ENCODE measurements at regions not wholly inside any gene's neighbourhood (a gene's known extent, or its start where the extent isn't known, plus 50 kb on each side); places are given as distances from the start of the nearest gene placed in this dataset.

DNA sequence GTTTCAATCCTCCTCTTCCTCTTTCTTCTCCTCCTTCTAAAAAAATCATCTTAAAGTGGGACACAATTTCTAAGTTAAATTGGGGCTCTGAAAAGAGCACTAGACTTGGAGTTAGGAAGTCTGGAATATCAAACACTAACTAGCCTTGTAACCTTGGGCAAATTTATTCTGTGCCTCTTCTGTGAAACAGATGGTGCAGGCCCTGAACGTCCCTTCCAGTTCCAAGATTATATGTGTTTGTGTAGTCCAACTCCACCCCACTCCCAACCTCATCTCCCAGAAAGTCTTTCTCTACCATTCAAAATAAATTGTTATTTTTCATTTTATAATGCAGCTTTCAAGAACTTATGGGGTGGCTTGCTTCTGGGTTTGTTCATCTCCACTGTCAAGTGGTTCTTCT, 630.0 kb downstream of the LMO4 start:
- TF ChIP-seq, protein P1, sequence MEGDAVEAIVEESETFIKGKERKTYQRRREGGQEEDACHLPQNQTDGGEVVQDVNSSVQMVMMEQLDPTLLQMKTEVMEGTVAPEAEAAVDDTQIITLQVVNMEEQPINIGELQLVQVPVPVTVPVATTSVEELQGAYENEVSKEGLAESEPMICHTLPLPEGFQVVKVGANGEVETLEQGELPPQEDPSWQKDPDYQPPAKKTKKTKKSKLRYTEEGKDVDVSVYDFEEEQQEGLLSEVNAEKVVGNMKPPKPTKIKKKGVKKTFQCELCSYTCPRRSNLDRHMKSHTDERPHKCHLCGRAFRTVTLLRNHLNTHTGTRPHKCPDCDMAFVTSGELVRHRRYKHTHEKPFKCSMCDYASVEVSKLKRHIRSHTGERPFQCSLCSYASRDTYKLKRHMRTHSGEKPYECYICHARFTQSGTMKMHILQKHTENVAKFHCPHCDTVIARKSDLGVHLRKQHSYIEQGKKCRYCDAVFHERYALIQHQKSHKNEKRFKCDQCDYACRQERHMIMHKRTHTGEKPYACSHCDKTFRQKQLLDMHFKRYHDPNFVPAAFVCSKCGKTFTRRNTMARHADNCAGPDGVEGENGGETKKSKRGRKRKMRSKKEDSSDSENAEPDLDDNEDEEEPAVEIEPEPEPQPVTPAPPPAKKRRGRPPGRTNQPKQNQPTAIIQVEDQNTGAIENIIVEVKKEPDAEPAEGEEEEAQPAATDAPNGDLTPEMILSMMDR (IDR thresholded peaks at IDR 0.05; ENCODE audit: insufficient read depth, low read depth, low read length), result no peak
- TF ChIP-seq EZH2 (IDR thresholded peaks at IDR 0.05; ENCODE audit: insufficient read depth, low read length), result no peak
